HepG2 (cell line): ENCODE measurements at regions not wholly inside any gene's neighbourhood (a gene's known extent, or its start where the extent isn't known, plus 50 kb on each side); places are given as distances from the start of the nearest gene placed in this dataset.
A peak's percentile ranks its signal among the peaks of the same experiment; 100 is the strongest.

ENCODE experiments used
- EP300 ChIP-seq, 3 experiments: sonication (generic) in 1 of 3; formaldehyde crosslinking in 1 of 3; IDR thresholded peaks; 2 replicates each; pipeline versions ENCODE4 v1.5.1 to v1.6.1; 2011 to 2020; ENCODE audit warnings: low read depth in 2 of 3, low read length in 2 of 3, borderline replicate concordance in 1 of 3, improper control_type of control experiment in 1 of 3, mild to moderate bottlenecking in 1 of 3, missing genetic modification reagents in 1 of 3, moderate library complexity in 1 of 3
- ETV5 ChIP-seq: IDR thresholded peaks from 2 replicates; pipeline ENCODE4 v1.6.1; 2018; ENCODE audit warnings: missing biosample characterization, missing genetic modification reagents, inconsistent platforms, borderline replicate concordance
- FLYWCH1 ChIP-seq: sonication (generic); formaldehyde crosslinking; IDR thresholded peaks from 2 replicates; pipeline ENCODE4 v1.8.1; 2023; ENCODE audit warnings: mild to moderate bottlenecking, missing genetic modification reagents
- FOXK1 ChIP-seq: sonication (generic); formaldehyde crosslinking; IDR thresholded peaks from 2 replicates; pipeline ENCODE4 v1.4.0; 2020; ENCODE audit warnings: low read depth, missing genetic modification reagents, borderline replicate concordance
- HDAC2 ChIP-seq: sonication (generic); formaldehyde crosslinking; IDR thresholded peaks from 2 replicates; pipeline ENCODE4 v1.4.0; 2020; ENCODE audit warnings: missing genetic modification reagents
- NFYB ChIP-seq: sonication (generic); formaldehyde crosslinking; IDR thresholded peaks from 2 replicates; pipeline ENCODE4 v1.4.0; 2020; ENCODE audit warnings: missing genetic modification reagents
- NR2F6 ChIP-seq, 2 experiments: IDR thresholded peaks; 2 replicates each; pipeline ENCODE4 v1.6.1; 2016; ENCODE audit warnings: antibody characterized with exemption in 1 of 2, mild to moderate bottlenecking in 1 of 2
- PHF21A ChIP-seq: sonication (generic); formaldehyde crosslinking; IDR thresholded peaks from 2 replicates; pipeline ENCODE4 v1.5.0; 2020; ENCODE audit warnings: mild to moderate bottlenecking, missing genetic modification reagents
- SMC3 ChIP-seq: IDR thresholded peaks from 2 replicates; pipeline ENCODE4 v1.6.1; 2011; ENCODE audit warnings: low read length, improper control_type of control experiment
- SOX13 ChIP-seq, 3 experiments: fragments of 450-650 bp in 1 of 3; sonication (generic) in 1 of 3; formaldehyde crosslinking in 1 of 3; IDR thresholded peaks in 2 of 3; conservative IDR thresholded peaks in 1 of 3; 2 replicates each; pipeline versions ENCODE4 v1.5.0 to v1.6.1; 2016 to 2020; ENCODE audit warnings: antibody characterized with exemption in 1 of 3, mild to moderate bottlenecking in 1 of 3, missing compliant biosample characterization in 1 of 3, missing genetic modification reagents in 1 of 3, moderate library complexity in 1 of 3
- TEAD3 ChIP-seq: optimal IDR thresholded peaks from 2 replicates; pipeline ENCODE3; 2016; ENCODE audit warnings: borderline replicate concordance
- THYN1 ChIP-seq: sonication (generic); formaldehyde crosslinking; IDR thresholded peaks from 2 replicates; pipeline ENCODE4 v1.8.1; 2023; ENCODE audit warnings: low read depth, mild to moderate bottlenecking, moderate library complexity, missing genetic modification reagents, borderline replicate concordance
- ZNF143 ChIP-seq: sonication (generic); formaldehyde crosslinking; IDR thresholded peaks from 2 replicates; pipeline ENCODE4 v1.4.0; 2020; ENCODE audit warnings: missing genetic modification reagents
- ZNF496 ChIP-seq: sonication (generic); formaldehyde crosslinking; IDR thresholded peaks from 2 replicates; pipeline ENCODE4 v1.8.1; 2023; ENCODE audit warnings: mild to moderate bottlenecking, moderate library complexity, missing genetic modification reagents; ENCODE audit not compliant: insufficient replicate concordance
- ZNF530 ChIP-seq: sonication (generic); formaldehyde crosslinking; IDR thresholded peaks from 2 replicates; pipeline ENCODE4 v1.5.0; 2020; ENCODE audit warnings: low read depth, mild to moderate bottlenecking, missing genetic modification reagents
- ZNF556 ChIP-seq: sonication (generic); formaldehyde crosslinking; IDR thresholded peaks from 2 replicates; pipeline ENCODE4 v1.4.0; 2020; ENCODE audit warnings: mild to moderate bottlenecking, missing genetic modification reagents, borderline replicate concordance
- ZNF562 ChIP-seq: sonication (generic); formaldehyde crosslinking; IDR thresholded peaks from 2 replicates; pipeline ENCODE4 v1.8.0; 2022; ENCODE audit warnings: missing genetic modification reagents, borderline replicate concordance
- ZNF713 ChIP-seq: sonication (generic); formaldehyde crosslinking; IDR thresholded peaks from 2 replicates; pipeline ENCODE4 v1.4.0; 2020; ENCODE audit warnings: mild to moderate bottlenecking, missing genetic modification reagents
- ZNF879 ChIP-seq: sonication (generic); formaldehyde crosslinking; IDR thresholded peaks from 2 replicates; pipeline ENCODE4 v1.8.1; 2023; ENCODE audit warnings: missing genetic modification reagents
- TF ChIP-seq, protein P1 (sequence below): sonication (generic); formaldehyde crosslinking; IDR thresholded peaks from 2 replicates; pipeline ENCODE4 v1.4.0; 2020; ENCODE audit warnings: missing genetic modification reagents, borderline replicate concordance
- TF ChIP-seq, protein P2 (sequence below): sonication (generic); formaldehyde crosslinking; IDR thresholded peaks from 2 replicates; pipeline ENCODE4 v1.5.0; 2020; ENCODE audit warnings: missing genetic modification reagents
- TF ChIP-seq, protein P3 (sequence below): sonication (generic); formaldehyde crosslinking; IDR thresholded peaks from 2 replicates; pipeline ENCODE4 v1.8.1; 2023; ENCODE audit warnings: mild to moderate bottlenecking, inconsistent platforms, moderate library complexity, missing genetic modification reagents, borderline replicate concordance

DNA sequence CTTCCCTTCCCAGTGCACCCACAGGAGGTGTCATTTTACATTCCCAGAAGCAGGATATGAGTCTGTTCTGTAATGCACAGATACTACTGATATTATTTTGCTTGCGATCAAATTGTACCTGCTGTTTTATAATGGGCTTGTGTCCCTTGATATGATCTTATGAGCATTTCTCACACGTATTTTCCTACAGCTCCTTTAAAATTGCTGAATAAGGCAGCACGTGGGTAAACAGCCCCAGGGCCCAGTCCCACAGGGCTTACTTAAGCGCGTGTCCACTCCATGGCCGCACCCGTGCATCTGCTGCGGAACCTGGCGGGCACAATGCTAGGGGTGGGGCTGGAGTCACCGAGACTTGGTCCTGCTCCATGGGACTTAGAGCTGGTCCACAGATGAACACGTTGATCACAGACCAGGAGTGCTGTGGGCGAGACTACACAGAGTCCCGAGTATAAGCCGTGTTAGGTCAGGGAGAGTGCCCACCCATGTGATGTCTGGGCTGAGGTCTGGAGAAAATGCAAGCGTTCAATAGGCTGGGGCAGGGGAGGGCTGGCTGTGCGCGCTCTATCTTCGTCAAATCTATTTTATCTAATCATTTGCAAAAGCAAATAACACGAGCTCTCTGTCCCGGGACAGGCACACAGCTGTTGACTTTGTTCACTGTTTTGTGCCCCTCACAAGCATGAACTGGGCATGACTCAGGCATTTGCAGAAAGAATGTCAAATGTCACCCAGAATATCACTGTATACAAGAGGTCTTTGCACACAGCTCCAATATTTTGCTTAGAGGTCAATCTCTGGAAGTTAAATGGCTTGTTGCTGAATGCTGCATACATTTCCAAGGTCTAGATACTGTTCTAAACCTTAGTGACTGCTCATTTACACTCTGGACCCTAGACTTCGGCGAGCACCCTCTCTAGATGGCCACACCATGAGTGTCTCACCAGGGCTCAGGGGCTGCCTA lies 119.3 kb downstream of the CRYAA start (continued):
- TF ChIP-seq FOXK1 (CRISPR knock-in tag) (no peak), ZNF879 (no peak), ETV5 (CRISPR knock-in tag) (peak; percentile 36; the same call in 1 of the 2 replicates), PHF21A (CRISPR knock-in tag) (peak; percentile 100), EP300 (IDR thresholded peaks at IDR 0.05; ENCODE audit: low read depth in 2 of 2, low read length in 2 of 2) (peak in 1 of 2 experiments; percentile 80; a peak in 2 of 4 replicates), EP300 (CRISPR knock-in tag; IDR thresholded peaks at IDR 0.05; ENCODE audit: borderline replicate concordance) (peak; percentile 83), SMC3 (no peak), TEAD3 (CRISPR knock-in tag) (peak; percentile 82), ZNF530 (CRISPR knock-in tag) (no peak), FLYWCH1 (CRISPR knock-in tag) (no peak), SOX13 (IDR thresholded peaks at IDR 0.05) (no peak), SOX13 (CRISPR knock-in tag; conservative IDR thresholded peaks at IDR 0.05 in 1 of 2, IDR thresholded peaks at IDR 0.05 in 1 of 2) (peak in 1 of 2 experiments; percentile 79; a peak in 2 of 4 replicates), ZNF556 (CRISPR knock-in tag) (peak; percentile 62; the same call in 1 of the 2 replicates), ZNF713 (CRISPR knock-in tag) (no peak), THYN1 (CRISPR knock-in tag) (no peak), NR2F6 (IDR thresholded peaks at IDR 0.05) (peak; percentile 75), NR2F6 (CRISPR knock-in tag; IDR thresholded peaks at IDR 0.05) (peak; percentile 84), ZNF496 (CRISPR knock-in tag) (no peak), NFYB (CRISPR knock-in tag) (no peak), ZNF562 (no peak), HDAC2 (CRISPR knock-in tag) (peak; percentile 84), ZNF143 (no peak)
- TF ChIP-seq, protein P1, sequence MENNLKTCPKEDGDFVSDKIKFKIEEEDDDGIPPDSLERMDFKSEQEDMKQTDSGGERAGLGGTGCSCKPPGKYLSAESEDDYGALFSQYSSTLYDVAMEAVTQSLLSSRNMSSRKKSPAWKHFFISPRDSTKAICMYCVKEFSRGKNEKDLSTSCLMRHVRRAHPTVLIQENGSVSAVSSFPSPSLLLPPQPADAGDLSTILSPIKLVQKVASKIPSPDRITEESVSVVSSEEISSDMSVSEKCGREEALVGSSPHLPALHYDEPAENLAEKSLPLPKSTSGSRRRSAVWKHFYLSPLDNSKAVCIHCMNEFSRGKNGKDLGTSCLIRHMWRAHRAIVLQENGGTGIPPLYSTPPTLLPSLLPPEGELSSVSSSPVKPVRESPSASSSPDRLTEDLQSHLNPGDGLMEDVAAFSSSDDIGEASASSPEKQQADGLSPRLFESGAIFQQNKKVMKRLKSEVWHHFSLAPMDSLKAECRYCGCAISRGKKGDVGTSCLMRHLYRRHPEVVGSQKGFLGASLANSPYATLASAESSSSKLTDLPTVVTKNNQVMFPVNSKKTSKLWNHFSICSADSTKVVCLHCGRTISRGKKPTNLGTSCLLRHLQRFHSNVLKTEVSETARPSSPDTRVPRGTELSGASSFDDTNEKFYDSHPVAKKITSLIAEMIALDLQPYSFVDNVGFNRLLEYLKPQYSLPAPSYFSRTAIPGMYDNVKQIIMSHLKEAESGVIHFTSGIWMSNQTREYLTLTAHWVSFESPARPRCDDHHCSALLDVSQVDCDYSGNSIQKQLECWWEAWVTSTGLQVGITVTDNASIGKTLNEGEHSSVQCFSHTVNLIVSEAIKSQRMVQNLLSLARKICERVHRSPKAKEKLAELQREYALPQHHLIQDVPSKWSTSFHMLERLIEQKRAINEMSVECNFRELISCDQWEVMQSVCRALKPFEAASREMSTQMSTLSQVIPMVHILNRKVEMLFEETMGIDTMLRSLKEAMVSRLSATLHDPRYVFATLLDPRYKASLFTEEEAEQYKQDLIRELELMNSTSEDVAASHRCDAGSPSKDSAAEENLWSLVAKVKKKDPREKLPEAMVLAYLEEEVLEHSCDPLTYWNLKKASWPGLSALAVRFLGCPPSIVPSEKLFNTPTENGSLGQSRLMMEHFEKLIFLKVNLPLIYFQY (CRISPR knock-in tag), result peak; percentile 41; the same call in 1 of the 2 replicates
- TF ChIP-seq, protein P2, sequence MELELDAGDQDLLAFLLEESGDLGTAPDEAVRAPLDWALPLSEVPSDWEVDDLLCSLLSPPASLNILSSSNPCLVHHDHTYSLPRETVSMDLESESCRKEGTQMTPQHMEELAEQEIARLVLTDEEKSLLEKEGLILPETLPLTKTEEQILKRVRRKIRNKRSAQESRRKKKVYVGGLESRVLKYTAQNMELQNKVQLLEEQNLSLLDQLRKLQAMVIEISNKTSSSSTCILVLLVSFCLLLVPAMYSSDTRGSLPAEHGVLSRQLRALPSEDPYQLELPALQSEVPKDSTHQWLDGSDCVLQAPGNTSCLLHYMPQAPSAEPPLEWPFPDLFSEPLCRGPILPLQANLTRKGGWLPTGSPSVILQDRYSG (CRISPR knock-in tag), result no peak
- TF ChIP-seq, protein P3, sequence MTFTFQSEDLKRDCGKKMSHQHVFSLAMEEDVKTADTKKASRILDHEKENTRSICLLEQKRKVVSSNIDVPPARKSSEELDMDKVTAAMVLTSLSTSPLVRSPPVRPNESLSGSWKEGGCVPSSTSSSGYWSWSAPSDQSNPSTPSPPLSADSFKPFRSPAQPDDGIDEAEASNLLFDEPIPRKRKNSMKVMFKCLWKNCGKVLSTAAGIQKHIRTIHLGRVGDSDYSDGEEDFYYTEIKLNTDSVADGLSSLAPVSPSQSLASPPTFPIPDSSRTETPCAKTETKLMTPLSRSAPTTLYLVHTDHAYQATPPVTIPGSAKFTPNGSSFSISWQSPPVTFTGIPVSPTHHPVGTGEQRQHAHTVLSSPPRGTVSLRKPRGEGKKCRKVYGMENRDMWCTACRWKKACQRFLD, result no peak
